GM20431 (cell line): ENCODE measurements at regions not wholly inside any gene's neighbourhood (a gene's known extent, or its start where the extent isn't known, plus 50 kb on each side); places are given as distances from the start of the nearest gene placed in this dataset.

Experiments
- in situ Hi-C: fragments of 300-500 bp; cut with MseI, MboI; formaldehyde crosslinking; loops from one replicate; pipeline ENCODE4 v1.15.0; 2020; ENCODE audit warnings: low sequenced_read_pairs; ENCODE audit not compliant: unreplicated experiment

DNA sequence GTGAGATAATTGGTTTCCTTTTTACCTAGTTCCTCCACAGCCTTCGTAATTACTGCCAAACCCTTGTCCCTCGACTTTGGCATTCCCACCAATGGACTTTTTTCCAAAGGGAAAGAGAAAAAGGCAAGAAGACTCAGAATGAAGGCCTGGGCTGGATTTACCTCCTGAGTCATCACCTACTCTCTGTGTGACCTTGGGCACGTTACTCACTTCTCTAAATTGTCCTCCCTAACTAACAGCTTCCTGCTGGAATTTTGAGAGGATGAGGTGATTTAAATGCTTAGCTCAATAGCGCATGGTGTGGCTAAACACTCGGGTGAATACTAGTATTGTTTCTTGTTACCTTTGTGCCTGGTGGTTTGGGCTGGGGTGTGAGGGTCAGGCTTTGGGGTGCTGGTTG, 146.6 kb downstream of the DHX35 start:
- in situ Hi-C loops, result no loop called here

DNA sequence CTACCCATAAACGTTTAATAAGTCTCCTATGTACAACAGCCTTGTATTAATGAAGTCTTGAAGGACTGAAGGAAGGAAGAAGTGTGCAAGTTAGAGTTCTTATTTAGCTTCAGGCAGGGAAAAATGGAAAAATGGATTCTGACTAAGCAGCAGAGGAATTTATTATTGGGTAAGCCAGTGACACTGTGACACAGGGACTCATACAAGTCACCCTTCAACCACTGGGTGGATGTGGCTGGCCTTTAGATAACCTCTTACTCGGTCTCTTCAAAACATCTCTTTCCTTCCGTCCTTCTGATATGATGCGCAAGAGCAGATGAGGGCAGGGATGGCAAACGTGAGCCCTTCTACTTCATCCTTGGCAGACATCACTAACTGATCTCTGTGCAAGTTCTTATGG, 145.6 kb downstream of the DHX35 start:
- in situ Hi-C loops, result no loop called here

DNA sequence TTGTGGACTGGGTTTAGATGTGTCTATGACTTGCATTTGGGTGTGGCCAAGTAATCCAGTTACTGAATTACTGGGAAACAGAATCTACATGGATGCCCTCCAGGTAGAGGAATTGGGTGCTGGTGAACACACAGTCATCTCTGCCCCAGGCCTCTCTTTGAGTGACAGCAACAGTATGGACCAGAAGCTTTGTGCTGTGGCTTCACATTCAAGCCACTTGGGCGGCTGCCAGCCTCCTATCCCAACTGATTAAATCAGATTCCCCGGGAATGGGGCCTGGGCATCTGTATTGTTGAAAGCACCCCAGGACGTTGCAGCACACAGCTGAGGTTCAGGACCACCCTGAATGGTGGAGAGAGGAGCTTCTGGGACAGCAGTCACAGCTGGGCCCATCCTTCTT, 144.6 kb downstream of the DHX35 start:
- in situ Hi-C loops, result no loop called here

DNA sequence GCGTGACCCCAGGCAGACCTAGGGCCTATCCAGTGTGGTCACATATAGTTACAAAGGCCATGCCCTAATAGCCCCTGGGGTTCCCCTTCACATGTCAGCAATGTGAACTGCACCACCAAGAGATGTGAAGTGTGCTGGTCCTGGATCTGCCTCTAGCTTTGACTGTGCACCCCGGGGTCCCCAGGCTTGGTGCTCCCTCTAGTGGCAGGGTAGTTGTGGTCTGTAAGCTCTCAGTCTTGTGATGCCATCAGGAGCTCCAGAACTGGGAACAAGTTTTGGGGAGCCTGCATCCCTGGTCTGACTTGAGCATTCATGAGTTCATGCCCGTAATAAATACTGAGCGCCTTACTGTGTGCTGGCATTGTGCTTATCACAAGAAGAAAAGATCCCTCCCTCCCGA, 143.4 kb downstream of the DHX35 start:
- in situ Hi-C loops, result no loop called here

DNA sequence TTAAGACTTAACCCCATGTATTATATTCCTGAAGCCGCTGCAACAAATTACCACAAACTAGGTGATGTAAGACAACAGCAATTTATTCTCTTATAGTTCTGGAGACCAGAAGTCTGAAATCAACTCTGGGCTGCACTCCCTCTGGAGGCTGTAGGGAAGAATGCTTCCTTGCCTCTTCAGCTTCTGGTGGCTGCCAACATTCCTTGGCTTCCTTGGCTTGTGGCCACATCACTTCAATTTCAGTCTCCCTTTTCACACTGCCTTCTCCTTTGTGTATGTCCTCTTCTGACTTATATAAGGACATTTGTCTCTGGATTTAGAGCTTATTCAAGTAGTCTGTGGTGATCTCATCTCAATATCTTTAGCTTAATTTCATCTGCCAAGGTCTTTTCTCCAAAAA, 141.6 kb downstream of the DHX35 start:
- in situ Hi-C loops, result no loop called here

DNA sequence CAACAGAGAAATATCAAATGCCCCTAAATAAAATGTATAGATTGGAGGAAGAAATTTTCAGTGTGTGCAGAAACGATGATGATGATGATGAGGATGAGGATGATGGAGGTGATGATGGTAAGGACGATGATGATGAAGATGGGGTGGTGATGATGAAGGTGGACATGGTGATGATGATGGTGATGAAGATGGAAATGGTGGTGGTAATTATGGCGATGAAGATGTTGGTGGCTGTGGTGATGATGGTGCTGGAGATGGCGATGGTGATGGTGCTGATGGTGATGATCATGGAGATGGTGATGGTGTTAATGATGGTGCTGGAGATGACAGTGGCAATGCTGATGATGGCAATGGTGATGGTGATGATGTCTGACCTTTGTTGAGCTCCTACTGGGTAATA, 141.2 kb downstream of the DHX35 start:
- in situ Hi-C loops, result no loop called here

DNA sequence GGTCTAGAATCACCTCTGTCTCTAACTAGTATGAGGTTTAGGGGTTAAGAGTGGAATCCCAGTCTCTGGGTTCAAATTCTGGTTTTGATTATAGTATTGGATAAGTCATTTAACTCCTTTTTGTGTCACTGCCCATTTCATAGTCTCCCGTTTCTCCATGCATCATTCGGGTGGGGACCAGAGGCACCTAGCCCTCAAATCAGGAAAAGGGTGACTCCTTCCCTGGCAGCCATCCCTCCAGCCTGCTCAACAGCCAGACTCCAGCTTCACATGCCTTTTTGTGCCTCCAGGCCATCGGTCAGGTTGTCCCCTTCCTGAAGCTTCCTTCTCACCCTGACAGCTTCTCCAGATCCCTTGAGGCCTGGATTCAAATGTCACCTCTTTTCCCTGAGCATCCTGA, 139.8 kb downstream of the DHX35 start:
- in situ Hi-C loops, result no loop called here

DNA sequence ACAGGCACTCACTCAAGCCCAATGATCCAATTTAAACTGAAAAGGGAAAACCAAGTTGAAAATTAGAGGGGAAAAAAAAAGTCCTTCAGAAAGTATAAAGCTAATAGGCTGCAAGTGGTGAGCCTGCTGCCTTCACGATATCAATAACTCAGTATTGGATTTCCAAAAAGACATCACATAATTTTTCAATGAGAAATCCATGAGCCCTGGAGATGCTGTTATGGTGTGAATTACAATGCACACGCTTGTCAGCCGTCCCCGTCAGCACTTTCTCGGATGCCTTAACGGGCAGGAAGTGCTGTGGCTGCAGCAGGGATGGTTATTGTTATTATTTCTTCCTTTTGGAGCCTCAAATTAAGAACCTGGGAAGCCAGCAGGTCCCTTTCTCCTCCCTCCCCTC, 138.5 kb downstream of the DHX35 start:
- in situ Hi-C loops, result no loop called here

DNA sequence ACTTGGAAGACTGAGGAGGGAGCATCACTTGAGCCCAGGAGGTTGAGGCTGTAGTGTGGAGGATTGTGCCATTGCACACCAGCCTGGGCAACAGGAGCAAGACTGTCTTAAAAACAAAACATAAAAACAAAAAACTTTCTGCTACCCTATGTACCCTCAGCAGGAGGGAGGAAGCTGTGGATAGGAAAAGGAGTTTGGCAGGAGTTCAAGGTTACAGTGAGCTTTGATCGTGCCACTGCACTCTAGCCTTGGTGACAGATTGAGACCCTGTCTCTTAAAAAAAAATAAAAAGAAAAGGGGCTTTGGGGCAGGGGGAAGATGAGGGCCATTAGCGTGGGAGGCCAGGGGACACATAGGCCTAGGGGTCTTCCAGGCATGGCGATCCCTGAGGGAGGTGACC, 135.7 kb downstream of the DHX35 start:
- in situ Hi-C loops, result no loop called here

DNA sequence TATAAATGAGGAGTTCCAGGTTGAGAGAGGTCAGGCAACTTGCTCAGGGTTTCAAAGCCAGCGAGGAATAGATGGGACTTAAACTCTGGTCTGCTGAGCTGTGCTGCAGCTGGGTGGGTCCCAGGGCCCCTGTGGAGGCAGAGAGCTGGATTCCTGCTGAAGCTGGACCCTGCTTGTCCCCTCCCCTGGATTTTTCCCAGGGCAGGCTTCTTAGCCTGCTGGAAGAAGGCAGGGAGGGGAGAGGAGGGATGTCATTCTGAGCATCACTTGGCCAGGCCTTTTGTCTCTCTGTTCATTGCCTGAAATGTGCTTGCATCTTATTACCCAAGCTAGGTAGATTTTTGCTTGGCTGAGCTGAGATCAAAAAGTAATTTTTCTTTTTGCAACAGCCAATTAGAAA, 133.7 kb downstream of the DHX35 start:
- in situ Hi-C loops, result no loop called here

DNA sequence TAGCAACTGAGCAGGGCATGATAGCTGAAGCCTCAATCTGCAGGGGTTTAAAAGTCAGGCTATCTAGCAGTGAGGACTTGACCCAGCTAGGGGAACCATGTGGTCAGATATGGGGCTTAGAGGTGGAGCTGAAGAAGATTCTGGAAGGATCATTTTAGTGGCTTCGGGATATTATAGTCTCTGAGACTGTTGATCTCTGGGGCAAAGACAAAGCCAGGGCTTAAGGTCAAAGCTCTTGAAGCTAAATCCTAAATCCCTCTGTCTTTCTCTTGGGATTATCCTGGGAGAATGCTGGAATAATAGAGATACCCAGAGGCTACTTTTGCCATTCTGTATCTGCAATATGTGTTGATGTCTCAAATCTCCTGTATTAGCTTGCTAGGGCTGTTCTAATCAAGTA, 132.2 kb downstream of the DHX35 start:
- in situ Hi-C loops, result no loop called here

DNA sequence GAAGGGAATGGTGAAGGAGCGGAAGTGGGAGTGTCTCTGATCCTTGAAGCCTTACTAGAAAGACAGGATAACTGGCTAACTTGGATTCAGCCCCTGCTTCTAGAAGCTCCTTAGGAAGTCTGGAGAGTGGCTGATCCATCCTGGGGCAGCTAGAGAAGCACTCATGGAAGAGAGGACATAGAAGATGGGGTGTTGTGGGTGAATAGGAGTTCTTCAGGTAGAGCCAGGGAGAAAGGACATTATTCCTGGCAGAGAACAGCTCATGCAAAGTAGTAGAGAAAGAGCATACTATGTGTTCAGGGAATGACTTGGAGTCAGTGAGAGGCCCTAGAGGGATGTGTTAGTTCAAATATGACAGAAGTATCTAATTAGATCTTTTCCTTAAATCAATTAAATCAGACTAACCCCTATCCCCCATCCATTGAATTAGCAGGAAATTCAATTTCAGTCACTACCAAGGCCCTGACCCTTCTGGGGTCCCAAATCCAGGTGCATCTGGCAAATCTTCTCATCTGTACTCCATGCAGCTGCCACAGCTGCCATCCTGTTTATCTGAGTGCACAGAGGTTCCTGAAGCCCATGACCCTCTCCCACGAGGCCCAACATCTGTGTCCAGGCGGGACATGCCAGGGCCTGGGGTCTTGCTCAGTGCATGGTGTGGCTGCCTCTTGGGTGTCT, 130.7 kb downstream of the DHX35 start:
- in situ Hi-C loops, result no loop called here

DNA sequence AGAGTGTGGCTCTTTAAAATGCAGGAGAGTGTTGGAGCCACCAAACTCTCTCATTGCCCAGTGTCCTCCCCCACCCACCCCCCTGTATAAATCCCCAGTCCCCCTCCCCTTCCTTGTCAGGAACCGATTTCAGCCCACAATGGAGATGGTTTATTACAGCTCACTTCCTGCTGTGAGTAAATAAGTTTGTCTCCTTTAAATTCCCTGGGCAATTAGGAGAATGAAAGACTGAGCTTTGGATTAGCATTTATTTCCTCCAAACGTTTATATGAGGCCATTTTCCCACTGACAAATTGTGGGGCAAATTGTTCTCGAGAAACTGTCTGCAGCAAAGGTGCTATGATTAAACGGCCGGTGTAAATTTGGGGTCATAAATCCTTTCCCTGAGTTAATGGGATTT, 128.8 kb downstream of the DHX35 start:
- in situ Hi-C loops, result no loop called here

DNA sequence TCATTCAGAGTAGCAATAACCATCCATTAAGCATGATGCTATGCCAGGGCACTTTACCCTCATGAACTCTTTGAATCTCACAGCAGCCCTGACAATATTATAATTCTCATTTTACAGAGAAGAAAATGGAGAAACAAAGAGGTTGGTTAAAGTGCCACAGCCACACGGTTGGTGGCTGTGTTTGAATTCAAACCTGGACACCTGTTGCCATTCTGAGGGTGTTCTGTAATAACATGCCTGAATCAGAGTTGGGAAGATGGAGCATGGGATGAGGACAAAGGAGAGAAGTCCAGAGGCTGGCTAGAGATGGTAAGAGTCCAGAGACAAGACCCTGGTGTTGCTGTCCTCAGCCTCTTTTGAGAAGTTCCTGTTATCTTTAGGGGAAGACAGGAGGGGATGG, 127.7 kb downstream of the DHX35 start:
- in situ Hi-C loops, result no loop called here
